Stimulated activated CD4-positive, alpha-beta T cell treated with anti-CD3 and anti-CD28 coated beads, TNF-alpha, amount 100 ng/mL, for 24 hours (primary cell): ENCODE measurements at regions not wholly inside any gene's neighbourhood (a gene's known extent, or its start where the extent isn't known, plus 50 kb on each side); places are given as distances from the start of the nearest gene placed in this dataset.

Experiments
- DNase-seq, 3 experiments: peaks; one replicate each; pipeline ENCODE4 v3.0.0-alpha.2; 2020; ENCODE audit warnings: low read depth in 3 of 3

- no peak for DNase-seq
Observed at GRCh38 chr11:10387206-10388083, 67.6 kb upstream of the AMPD3 start.

- no peak for DNase-seq
Observed at GRCh38 chr11:10388101-10388500, 67.0 kb upstream of the AMPD3 start.

- DNase-seq: no peak
Observed at GRCh38 chr11:10388574-10388973, 66.5 kb upstream of the AMPD3 start.

- DNase-seq: no peak
Observed at GRCh38 chr11:10390375-10390774, 64.7 kb upstream of the AMPD3 start.

- DNase-seq: no peak
Observed at GRCh38 chr11:10392095-10393079, 62.7 kb upstream of the AMPD3 start.

DNA sequence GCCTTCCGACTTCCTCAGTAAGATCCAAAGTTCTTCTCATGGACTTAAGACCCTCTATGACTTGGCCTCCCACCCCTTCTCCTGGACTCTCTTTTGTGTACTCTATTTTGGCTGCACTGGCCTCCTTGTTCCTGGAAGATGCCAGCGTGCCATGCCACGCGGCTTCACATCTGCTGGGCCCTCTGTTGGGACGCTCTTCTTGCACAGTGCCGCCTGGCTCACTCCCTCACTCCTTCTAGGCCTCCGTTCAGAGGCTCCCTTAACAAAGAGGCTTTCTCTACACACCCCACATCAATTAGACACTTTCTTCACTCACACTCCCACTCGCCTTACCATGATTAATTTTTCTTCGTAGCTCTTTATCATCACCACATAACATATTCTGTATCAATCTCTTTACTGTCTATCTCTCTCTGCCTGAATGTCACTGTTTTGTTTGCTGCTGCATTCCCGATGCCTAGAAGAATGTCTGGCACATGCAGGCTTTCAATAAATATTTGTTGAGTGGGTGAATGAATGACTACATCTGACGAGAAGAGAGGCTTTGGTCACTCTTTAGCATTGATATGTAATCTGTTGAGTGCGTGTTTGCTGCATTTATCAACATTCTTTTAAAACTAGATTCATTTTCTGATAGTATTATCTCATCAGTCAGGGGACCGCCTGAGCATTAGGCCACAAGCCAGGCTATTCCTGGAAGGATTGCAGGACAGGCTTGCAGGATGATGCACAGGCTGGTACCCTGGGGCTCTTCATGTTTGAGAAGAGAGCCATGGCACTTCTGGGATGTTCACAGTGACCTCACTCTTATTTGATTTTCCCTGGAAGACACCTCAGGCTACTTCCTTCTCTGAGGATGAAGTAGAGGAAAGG lies 60.6 kb upstream of the AMPD3 start:
- DNase-seq: no peak

DNA sequence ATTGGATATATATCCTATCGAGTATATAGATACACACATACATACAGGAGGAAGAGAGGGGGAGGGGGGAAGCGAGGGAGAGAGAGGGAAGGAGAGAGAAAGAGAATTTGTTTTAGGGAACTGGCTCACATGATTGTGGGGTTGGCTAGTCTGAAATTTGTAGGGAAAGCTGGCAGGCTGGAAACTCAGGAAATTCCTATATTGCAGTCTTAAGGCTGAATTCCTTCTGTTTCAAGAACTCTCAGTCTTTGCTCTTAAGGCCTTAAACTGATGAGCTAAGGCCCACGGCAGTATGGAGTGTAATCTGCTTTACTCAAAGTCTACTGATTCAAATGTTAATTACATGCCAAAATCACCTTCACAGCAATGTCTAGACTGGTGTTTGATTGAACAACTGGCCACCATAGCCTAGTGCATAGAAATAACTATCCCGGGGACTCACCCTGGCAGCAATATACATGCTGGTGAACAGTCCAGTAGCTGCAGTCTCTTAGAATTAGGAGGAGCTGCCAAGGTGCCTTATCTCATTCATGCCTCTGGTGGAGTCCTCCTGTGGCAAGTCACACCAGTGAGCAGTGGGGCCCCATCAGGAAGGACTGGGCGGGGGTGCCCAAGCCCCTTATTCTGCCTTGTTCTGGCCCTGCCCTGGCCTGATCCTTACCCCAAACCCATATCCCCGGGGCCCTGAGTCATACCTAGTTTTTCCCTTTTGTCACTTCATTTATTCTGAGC lies 59.7 kb upstream of the AMPD3 start:
- no peak for DNase-seq

GRCh38 chr11:10396771-10397170 lies 58.3 kb upstream of the AMPD3 start:
- no peak for DNase-seq

DNA sequence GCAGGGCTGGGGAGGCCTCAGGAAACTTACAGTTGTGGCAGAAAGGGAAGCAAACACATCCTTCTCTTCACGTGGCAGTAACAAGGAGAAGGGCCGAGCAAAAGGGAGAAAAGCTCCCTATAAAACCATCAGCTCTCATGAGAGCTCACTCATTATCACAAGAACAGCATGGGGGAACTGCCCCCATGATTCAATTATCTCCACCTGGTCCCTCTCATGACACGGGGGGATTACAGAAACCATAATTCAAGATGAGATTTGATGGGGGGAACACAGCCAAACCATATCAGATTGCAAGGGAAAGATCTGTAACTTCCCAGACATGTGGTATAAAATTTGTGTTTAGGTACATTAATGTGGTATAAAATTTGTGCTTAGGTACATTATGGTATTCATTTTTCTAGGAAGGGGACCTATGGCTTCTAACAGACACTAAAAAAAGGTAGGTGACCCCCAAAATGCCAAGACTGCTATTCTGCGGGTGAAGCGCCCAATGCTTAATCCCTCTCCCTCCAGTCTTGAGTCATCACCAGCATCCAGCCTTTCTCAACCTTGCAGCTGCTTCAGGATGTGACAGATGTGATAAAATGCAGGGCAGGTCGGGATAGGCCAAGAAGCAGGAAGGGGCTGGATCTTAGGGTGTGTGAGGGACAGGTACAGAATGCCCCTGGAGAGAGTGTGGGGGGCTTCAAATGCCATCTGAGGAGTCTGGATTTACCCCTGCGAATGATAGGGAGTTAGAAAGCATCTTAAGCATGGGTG lies 57.7 kb upstream of the AMPD3 start:
- no peak for DNase-seq

- no peak for DNase-seq
Observed at GRCh38 chr11:10398525-10398924, 56.5 kb upstream of the AMPD3 start.

- no peak for DNase-seq
Observed at GRCh38 chr11:10400856-10401255, 54.2 kb upstream of the AMPD3 start.

- DNase-seq: no peak
Observed at GRCh38 chr11:10401256-10401655, 53.8 kb upstream of the AMPD3 start.

GRCh38 chr11:10401696-10402392 lies 53.2 kb upstream of the AMPD3 start:
- DNase-seq: no peak
